ENCODE measurements at regions not wholly inside any gene's neighbourhood (a gene's known extent, or its start where the extent isn't known, plus 50 kb on each side); places are given as distances from the start of the nearest gene placed in this dataset.
"Not testable (repeated sequence)": the region's sequence is repeated elsewhere in the genome, so short reads cannot be mapped to it uniquely, and the experiment has no call there.

- no peak for DNase-seq (ENCODE audit: low spot score)
Measured at GRCh38 chr14:43413084-43413483, 1094.0 kb downstream of the FSCB start.

- no peak for DNase-seq (ENCODE audit: low spot score)
Measured at GRCh38 chr14:43411841-43412240, 1095.2 kb downstream of the FSCB start.

GRCh38 chr14:43410631-43411030 lies 1096.5 kb downstream of the FSCB start:
- DNase-seq (ENCODE audit: low spot score) = no peak

GRCh38 chr14:43408472-43408871 lies 1098.6 kb downstream of the FSCB start:
- no peak for DNase-seq (ENCODE audit: low spot score)

- DNase-seq (ENCODE audit: low spot score) = no peak
Measured at GRCh38 chr14:43407706-43408105, 1099.4 kb downstream of the FSCB start.

GRCh38 chr14:43406931-43407330 lies 1100.2 kb downstream of the FSCB start:
- no peak for DNase-seq (ENCODE audit: low spot score)

- no peak for DNase-seq (ENCODE audit: low spot score)
Measured at GRCh38 chr14:43399289-43399688, 1107.8 kb downstream of the FSCB start.

GRCh38 chr14:43370565-43370896 lies 1136.6 kb downstream of the FSCB start:
- not testable (repeated sequence) for DNase-seq (ENCODE audit: low spot score)

GRCh38 chr14:43369710-43370564 lies 1137.1 kb downstream of the FSCB start:
- no peak for DNase-seq (ENCODE audit: low spot score)

- no peak for DNase-seq (ENCODE audit: low spot score)
Measured at GRCh38 chr14:43362586-43362985, 1144.5 kb downstream of the FSCB start.

- DNase-seq (ENCODE audit: low spot score) = no peak
Measured at GRCh38 chr14:43361751-43362150, 1145.3 kb downstream of the FSCB start.

GRCh38 chr14:43360239-43360638 lies 1146.8 kb downstream of the FSCB start:
- no peak for DNase-seq (ENCODE audit: low spot score)

- DNase-seq (ENCODE audit: low spot score) = no peak
Measured at GRCh38 chr14:43359317-43359716, 1147.8 kb downstream of the FSCB start.

GRCh38 chr14:43356979-43357545 lies 1150.0 kb downstream of the FSCB start:
- DNase-seq (ENCODE audit: low spot score) = no peak

GRCh38 chr14:43356382-43356781 lies 1150.7 kb downstream of the FSCB start:
- DNase-seq (ENCODE audit: low spot score) = no peak

- DNase-seq (ENCODE audit: low spot score) = no peak
Measured at GRCh38 chr14:43341921-43342320, 1165.2 kb downstream of the FSCB start.

GRCh38 chr14:43338713-43339112 lies 1168.4 kb downstream of the FSCB start:
- DNase-seq (ENCODE audit: low spot score) = no peak

- DNase-seq (ENCODE audit: low spot score) = no peak
Measured at GRCh38 chr14:43336351-43336750, 1170.7 kb downstream of the FSCB start.

GRCh38 chr14:43326501-43327407 lies 1180.3 kb downstream of the FSCB start:
- DNase-seq (ENCODE audit: low spot score) = not testable (repeated sequence)

- DNase-seq (ENCODE audit: low spot score) = no peak
Measured at GRCh38 chr14:43316427-43316826, 1190.7 kb downstream of the FSCB start.

GRCh38 chr14:43313719-43314118 lies 1193.4 kb downstream of the FSCB start:
- DNase-seq (ENCODE audit: low spot score) = no peak

- DNase-seq (ENCODE audit: low spot score) = no peak
Measured at GRCh38 chr14:43308421-43309110, 1198.5 kb downstream of the FSCB start.
